GM19238 (cell line): ENCODE measurements at regions not wholly inside any gene's neighbourhood (a gene's known extent, or its start where the extent isn't known, plus 50 kb on each side); places are given as distances from the start of the nearest gene placed in this dataset.

Source experiments
- DNase-seq: peaks from one replicate; pipeline ENCODE4 v3.0.0; 2011; ENCODE audit warnings: low spot score; ENCODE audit not compliant: insufficient read length

DNA sequence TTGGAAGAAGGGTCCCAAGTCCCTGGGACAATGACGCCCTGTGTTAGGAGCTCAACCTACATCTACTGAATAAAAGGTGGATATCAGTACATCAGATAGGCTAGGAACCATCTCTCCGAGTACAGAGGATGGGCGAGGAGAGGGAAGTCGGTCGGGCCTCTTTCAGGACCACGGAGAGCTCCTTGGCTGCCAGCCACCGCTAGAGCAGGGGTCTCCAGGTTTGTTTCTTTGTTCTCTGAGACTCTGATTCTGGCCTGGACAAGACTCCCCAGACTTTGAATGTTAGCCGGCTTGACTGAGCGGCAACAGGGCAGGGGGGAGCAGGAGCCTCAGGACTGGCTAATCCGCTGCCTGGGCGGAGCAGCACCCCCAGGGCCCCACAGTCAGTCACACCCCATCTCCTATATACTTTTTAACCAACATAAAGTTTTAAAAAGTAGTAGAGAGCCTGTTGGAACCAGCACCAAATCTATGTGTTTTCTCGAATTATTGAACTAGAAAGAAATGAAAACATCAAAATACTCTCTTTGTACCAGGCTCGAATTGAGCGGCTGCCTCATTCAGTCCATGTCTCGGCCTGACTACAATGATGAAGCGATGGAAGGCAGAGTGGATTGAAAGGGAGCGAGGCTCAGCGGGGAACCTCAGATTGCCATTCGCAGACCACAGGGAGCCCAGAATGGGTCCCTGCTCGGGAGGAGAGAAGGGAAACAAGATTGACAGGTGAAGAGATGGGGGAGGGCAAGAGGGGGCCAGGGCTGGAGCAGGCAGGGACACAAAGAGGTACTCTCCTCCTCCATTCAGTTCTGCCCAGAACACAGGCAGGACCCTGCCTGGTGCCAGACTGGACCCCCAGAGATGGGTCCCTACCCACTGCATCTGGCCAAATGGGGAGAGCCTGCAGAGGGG, 131.6 kb downstream of the TPRA1 start:
- DNase-seq = peak; percentile 35

- DNase-seq = no peak
These were observed 132.9 kb downstream of the TPRA1 start for GRCh38 chr3:127457546-127458145.

- DNase-seq = no peak
These were observed 133.4 kb downstream of the TPRA1 start for GRCh38 chr3:127457094-127457475.

DNA sequence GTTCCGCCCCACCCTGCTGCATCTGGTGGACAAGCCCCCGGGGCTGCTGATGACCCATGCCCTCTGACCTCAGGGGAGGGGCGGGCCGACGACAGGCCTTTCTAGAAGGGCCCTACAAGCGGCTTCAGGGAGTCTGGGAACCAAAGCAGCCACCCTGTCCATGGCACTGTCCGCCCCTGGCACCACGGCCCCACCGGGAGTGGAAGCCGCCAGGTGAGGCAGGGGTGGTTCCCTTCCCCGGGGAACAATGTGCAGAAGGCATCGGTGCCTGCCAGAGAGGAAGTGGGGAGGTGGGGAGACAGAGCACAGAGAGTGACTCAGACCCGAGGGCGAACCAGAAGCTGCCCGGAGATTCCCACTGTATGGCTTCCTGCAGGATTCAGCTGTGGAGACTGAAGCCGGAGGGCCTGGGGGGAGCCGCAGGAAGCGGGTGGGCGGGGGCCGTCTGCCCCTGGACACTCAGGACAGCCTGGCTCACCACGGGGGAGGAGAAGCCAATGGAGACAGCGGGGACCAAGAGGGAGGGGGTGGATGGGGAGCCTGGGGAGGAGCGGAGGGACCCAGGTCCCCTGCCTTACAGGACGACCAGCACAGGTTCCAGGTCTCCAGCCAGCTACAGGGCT, 134.0 kb downstream of the TPRA1 start:
- no peak for DNase-seq

- peak; percentile 80 for DNase-seq
These were observed 134.7 kb downstream of the TPRA1 start for GRCh38 chr3:127455541-127456450.

- DNase-seq = no peak
These were observed 135.6 kb downstream of the TPRA1 start for GRCh38 chr3:127454968-127455367.

DNA sequence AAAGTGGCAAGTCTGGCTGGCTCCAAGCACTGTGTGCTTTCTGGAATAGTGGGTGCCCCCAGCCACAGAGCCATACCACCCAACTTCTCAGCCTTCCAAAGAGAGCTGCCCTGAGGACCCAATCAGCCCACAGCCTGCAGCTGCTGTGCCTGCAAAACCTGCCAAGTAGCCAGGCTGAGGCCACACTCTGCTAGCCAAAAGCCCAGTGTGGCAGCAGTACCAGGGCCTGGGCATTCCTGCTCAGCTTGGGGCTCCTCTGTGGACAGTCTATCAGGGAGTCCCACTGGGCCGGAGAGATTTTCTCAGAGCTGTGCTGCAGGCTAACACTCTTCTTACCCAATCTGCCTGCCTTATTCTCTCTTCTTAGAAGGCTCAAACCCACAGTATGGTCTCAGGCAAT, 136.5 kb downstream of the TPRA1 start:
- DNase-seq = no peak

GRCh38 chr3:127452321-127452821, 138.2 kb downstream of the TPRA1 start:
- DNase-seq = no peak

DNA sequence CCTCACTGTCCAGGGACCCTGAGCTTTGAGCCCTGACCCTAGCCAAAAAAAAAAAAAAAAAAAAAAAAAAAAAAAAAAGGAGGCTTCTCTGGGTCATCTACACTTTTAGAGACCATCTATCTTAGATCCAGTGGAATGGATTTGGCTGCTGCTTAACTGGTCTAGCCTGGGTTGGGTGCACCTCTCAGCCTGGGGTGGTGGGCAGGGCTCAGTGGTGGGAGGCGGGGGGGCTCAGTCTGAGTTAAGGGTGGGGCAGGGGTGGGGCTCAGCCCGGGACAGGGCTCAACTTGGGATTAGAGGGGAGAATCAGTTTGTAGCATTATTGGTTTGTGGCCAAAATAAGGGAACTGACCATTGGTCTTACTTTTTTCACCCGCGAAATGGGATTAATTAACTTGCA, 139.2 kb downstream of the TPRA1 start:
- DNase-seq = no peak

GRCh38 chr3:127450331-127450730, 140.2 kb downstream of the TPRA1 start:
- no peak for DNase-seq

DNA sequence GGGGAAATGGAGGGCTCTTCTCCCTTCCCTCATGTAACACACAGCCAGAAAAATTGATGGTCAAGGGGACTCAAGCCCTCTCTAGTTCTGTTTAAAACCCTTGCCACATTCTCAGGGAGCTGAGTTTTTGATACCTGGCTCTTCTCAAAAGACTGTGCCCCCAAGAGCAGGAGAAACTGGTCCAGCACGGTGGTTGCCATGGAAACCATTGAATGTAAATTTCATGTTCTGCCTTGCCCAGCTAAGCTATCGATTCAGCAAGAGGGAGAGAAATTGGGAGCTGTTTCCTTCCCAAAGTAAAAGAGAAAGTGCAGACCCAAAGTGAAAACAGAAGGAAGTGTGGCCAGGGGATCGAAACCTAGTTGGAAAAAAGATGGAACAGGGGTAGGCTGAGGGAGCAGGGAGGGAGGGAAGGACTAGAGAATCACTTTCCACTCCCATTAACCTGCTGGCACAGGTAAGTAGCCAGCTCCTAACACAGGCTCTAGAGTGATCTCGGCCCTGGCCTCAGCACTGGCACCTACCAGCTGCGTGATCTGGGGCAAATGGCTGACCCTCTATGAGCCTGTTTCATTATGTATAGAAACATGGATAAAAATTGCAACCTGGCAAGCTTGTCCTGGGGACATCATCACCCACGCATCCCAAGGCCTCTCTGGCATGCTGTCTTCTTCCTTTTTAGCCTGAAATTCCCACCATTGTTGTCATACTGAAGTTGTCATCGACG, 140.9 kb downstream of the TPRA1 start:
- no peak for DNase-seq

DNA sequence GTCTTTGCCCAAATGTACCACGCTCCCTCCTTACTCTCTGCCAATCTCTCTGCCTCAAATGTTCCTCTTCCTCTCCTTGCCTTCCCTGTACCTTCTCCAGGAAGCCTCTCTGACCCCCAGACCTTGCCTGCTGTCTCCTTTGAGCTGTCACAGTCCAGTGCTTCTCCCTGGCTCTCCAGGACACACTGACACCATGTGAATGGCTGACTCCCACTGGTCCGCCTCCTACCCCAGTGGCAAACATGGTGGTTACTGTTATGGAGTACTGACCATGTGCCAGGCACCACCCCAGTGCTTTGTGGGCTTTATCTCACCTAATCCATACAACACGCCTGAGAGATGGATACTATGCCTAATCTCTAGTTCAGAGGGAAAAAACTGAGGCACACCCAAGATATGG, 141.9 kb downstream of the TPRA1 start:
- no peak for DNase-seq

- DNase-seq = no peak
These were observed 142.4 kb downstream of the TPRA1 start for GRCh38 chr3:127448161-127448561.

- no peak for DNase-seq
These were observed 143.8 kb downstream of the TPRA1 start for GRCh38 chr3:127446756-127447155.

DNA sequence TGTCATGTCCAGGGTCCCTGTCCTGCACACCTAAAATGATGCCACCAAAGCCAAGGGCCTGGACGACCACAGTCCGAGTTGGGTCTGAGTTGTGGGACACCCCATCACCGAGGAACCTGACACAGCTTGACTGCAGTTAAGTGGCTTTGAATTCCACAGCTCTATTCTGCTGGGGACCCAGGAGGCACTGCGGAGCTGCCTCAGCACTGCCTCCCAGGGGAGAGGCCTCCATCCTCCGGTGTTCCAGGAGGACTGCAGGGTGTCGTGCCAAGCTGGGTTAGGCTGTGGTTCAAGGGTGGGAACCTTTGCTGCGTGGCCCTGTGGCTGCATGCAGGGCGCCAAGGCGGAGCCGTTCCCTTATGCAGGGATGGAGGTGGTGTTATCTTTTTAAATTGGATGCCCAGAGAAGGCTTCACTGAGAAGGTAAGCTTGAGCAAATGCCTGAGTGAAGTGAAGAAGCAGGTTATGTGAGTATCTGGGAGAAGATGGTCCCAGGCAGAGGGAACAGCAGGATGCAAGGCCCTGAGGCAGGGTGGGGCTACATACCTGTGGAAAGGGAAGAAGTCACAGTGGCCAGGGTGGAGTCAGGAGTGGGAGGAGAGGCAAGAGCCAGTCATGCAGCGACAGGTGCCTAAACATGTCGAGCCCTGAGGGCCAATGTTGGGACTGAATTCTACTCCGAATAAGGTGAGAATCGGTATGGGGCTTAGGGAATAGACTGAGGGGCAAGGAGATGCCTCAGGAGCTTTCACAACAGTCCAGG, 144.8 kb downstream of the TPRA1 start:
- no peak for DNase-seq

- DNase-seq = no peak
These were observed 145.8 kb downstream of the TPRA1 start for GRCh38 chr3:127444761-127445160.

DNA sequence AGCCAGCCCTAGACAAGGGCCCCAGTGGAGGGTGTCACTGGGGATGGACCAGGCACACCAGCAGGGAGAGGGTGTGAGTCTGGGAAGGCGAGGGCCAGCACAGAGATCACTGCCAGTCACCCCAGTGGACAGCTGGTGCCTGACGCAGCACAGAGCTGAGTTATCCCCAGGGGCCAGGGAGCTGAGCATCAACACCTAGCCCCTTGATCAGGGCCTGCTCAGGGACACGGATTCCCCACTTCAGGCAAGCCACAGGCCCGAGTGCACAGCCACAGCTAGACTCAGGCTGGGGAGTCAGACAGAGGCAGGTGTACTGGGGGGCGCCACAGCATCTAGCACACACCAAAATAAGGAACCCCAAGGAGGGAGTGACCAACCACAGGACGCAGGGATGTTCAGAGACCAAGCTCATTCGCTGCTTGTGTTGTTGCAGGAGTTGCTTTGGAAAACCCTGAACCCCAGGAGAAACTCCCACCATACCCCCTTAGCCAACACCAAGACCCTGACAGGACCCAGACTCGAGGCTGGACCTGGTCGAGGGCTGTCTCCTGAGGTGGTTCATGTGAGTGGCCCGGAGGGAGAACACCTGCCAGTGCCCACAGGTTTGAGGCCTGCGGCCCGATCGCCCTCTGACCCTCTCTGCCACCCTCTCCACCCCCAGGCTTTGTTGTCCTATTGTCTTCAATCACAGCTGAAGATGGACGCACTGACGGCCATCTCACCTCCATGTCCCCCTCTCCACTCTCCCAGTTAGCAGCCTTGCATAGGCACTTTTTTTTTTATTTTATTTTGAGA, 146.8 kb downstream of the TPRA1 start:
- no peak for DNase-seq

GRCh38 chr3:127442506-127442905, 148.0 kb downstream of the TPRA1 start:
- DNase-seq = no peak

- no peak for DNase-seq
These were observed 148.8 kb downstream of the TPRA1 start for GRCh38 chr3:127441764-127442163.
